Islet precursor cell (in vitro differentiated cells): ENCODE measurements at regions not wholly inside any gene's neighbourhood (a gene's known extent, or its start where the extent isn't known, plus 50 kb on each side); places are given as distances from the start of the nearest gene placed in this dataset.
"Not testable (repeated sequence)": the region's sequence is repeated elsewhere in the genome, so short reads cannot be mapped to it uniquely, and the experiment has no call there.

Experiments
- DNase-seq: peaks from one replicate; pipeline ENCODE4 v3.0.0-alpha.2; 2018

- DNase-seq: peak; percentile 70
Observed at GRCh38 chr4:114383721-114384120, 214.9 kb upstream of the UGT8 start.

DNA sequence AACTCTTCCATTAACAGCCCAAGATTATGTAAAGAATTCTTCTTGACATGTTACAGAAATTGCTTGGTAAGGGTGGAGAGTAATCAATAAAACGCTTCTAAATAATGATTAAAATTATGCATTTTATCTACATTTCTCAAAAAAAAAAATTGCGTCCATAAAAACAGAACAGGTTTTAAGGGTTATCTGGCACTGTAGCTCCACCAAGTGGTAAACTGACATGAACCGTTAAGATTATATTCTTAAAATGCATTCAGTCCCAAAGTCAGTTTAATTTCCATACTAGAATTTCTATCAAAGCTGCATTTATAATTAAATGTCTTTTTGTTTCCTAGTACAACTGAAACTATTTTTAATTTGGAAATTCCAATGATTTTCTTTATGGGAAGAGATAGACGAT, 214.0 kb upstream of the UGT8 start:
- no peak for DNase-seq

GRCh38 chr4:114385195-114385985, 213.2 kb upstream of the UGT8 start:
- DNase-seq: no peak

DNA sequence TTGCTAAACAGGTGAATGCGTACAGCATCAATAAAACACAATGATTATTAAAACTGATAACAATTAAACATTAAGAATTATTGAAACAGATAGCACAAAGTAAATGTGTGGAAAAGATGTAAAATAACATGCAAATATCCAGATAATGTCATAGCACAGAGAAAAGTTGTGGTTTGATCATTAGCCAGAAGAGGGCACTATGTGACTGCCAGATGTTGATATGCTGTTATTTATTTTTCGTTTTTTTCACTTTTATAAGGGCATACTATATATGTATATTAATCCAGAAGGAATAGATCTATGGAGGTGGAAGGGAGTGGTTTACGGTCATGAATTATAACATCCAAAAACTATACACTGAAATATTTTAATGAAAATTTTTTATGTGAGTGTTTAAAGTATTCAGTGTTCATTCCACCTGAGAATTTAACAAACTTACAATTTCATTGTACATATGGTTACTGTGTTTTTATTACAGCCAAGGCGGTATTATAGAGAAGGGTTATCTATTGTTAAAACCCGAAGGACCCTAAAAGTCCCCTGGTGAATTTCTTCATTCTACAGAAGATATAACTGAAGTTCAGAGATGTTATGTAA, 211.9 kb upstream of the UGT8 start:
- no peak for DNase-seq

DNA sequence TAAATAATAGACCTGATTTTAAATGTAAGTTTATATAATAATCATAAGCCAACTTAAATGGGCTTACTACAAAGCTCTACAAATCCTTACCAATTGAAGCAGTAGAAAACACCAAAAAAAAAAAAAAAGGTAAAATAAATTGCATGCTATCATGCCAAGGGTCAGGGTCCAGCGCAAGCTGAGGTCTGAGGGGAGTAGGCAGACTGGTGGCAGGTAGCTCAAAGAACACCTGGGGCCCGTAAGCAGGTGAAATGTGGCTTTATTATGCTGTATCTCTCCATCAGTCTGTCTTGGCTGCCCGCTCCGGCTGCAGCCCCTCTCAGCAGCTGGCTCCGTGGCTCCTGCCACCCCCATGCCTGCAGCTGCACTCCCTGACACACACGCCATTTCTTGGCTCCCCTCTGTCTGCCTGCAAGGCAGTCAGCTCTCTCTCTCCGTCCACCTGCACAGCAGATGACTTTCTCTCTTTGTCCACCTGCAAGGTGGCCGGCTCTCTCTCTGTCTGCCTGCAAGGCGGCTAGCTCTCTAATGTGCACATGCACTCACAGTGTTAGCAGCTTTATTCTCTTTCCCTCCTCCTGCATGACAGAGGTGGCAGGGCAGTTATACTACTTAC, 209.4 kb upstream of the UGT8 start:
- peak; percentile 63 for DNase-seq

DNA sequence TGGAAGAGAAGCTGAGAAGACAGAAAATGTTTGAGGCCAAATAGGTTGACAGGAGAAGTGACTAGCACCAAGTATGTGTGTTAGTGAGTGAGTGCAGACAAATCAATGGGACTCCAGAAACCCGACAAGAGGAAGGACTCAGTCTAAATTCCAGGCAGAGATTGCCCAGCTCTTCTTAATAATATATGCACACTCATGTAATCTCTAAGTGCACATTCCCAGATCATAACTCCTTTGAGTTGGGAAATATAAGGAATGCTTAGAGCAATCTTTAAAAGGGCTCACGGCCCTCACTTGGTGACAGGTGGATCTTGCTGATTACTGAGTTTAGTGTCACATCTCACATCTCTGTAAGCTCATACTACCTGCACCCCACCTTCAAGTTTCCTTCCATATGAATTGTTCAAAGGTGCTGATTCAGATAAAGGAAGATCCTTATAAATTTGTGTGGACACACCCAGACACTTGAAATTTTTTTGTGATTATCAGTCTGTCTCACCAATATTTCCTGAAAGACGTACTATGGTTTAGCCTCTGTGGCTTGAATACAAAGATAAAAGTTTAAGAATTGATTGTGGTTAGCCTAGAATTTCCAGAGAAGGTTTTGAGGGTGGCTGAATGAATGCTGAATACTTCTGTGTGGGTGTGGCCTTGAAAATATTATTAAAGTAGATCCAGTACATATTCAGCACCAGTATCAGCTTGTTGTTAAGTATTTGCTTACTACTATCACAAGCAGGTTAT, 205.1 kb upstream of the UGT8 start:
- no peak for DNase-seq

DNA sequence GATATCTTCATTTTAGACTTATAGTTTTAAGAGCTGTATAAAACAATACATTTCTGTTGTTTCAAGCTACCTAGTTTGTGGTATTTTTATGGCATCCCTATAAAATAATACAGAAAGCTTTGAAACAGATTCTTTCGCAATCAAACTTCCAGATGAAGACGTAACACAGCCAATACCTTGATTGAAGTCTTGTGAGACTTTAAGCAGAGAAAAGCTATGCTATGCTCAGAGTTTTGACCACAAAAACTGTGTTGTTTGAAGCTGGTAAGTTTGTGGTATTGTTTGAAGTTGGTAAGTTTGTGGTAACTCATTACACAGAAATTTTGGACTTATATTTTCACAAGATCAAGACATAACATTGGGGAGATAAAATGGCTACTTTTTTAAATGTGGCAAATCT, 201.8 kb upstream of the UGT8 start:
- DNase-seq: no peak

- DNase-seq: no peak
Observed at GRCh38 chr4:114398410-114398809, 200.2 kb upstream of the UGT8 start.

DNA sequence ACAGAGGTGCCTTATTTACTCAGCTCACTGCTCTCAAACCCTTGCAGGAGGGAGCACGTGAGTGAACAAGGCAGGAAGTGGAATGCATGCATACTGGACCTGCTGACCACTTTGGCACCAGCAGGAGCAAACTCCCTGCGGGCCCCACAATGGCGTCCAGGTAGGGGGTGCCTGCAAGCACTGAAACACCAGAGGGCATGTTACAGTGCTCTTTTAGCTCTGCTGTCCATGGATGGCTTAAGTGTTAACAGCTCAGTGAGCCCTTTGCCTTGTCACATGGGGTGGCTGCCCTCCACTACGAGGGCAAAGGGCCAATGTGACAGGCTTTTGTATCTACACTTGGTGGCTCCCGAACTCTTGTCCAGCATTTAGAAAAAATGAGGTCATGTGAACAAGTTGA, 199.5 kb upstream of the UGT8 start:
- DNase-seq: peak; percentile 65

- DNase-seq: no peak
Observed at GRCh38 chr4:114400531-114400930, 198.1 kb upstream of the UGT8 start.

- DNase-seq: no peak
Observed at GRCh38 chr4:114401483-114401882, 197.1 kb upstream of the UGT8 start.

- no peak for DNase-seq
Observed at GRCh38 chr4:114417214-114417613, 181.4 kb upstream of the UGT8 start.

- DNase-seq: no peak
Observed at GRCh38 chr4:114420069-114420468, 178.5 kb upstream of the UGT8 start.

- no peak for DNase-seq
Observed at GRCh38 chr4:114423582-114423981, 175.0 kb upstream of the UGT8 start.

GRCh38 chr4:114435116-114435515, 163.5 kb upstream of the UGT8 start:
- DNase-seq: no peak

DNA sequence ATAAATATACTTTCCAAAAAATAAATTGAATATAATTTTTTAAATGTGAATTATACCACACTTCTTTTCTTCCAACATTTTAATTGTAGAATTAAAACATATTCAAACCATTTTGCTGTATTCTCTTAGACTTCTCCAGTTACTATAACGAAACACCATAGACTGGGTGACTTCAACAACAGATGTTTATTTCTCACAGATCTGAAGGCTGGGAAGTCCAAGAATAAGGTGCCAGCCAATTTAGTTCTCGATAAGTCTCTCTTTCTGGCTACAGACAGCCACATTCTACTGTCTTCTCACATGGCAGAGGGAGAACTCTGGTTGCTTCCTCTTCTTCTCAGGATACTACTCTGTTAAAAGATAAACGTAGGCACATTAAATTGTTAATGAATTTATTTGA, 155.8 kb upstream of the UGT8 start:
- no peak for DNase-seq

- no peak for DNase-seq
Observed at GRCh38 chr4:114444211-114444610, 154.4 kb upstream of the UGT8 start.

DNA sequence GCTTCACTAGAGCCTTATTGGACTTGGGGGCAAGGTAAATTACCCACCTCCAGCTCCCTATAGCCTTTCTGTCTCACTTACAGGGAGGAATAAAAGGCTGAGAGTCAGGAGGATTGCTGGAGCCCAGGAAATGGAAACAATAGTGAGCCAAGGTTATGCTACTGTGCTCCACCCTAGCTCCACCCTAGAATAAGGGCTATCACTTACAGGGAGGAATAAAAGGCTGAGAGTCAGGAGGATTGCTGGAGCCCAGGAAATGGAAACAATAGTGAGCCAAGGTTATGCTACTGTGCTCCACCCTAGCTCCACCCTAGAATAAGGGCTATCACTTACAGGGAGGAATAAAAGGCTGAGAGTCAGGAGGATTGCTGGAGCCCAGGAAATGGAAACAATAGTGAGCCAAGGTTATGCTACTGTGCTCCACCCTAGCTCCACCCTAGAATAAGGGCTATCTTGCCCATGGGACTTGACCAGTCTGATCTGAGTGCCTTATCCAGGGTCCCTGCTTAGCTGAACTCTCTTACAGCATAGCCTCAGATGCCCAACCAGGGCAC, 150.6 kb upstream of the UGT8 start:
- DNase-seq: not testable (repeated sequence)

- no peak for DNase-seq
Observed at GRCh38 chr4:114458728-114459127, 139.9 kb upstream of the UGT8 start.

DNA sequence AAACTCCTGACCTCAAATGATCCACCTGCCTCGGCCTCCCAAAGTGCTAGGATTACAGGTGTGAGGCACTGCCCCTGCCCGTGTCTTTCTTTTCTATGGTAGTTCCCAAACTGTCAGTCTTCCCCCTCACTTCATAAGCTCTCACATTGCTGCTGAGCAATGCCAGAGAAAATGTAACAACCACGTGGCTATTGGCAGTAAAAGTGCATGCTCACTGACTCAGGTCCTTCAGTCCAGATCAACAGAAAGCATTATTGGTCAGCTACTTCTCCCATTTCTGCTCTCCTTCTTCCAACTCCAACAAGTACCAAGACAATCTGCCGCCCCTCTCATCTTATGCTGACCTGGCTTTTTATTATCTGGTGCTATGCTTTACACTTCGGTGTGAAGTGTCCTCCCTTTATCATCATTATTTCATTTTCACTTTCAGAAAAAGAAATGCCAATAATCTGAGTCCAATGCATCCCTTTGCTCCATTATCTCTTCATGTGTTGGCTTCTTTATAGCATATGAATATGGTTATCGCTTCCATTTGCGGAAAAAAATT, 133.8 kb upstream of the UGT8 start:
- DNase-seq: no peak

- no peak for DNase-seq
Observed at GRCh38 chr4:114465766-114466165, 132.8 kb upstream of the UGT8 start.

GRCh38 chr4:114466299-114466698, 132.3 kb upstream of the UGT8 start:
- DNase-seq: no peak
